ENCODE measurements at regions not wholly inside any gene's neighbourhood (a gene's known extent, or its start where the extent isn't known, plus 50 kb on each side); places are given as distances from the start of the nearest gene placed in this dataset.

- TF ChIP-seq CTCF (IDR thresholded peaks at IDR 0.05), result no peak
- TF ChIP-seq POLR2A (IDR thresholded peaks at IDR 0.05), result no peak
Observed at GRCh38 chr4:114082348-114082747, 102.9 kb upstream of the ARSJ start.

All from testis (tissue), 2 donors.